HepG2 (cell line): ENCODE measurements at regions not wholly inside any gene's neighbourhood (a gene's known extent, or its start where the extent isn't known, plus 50 kb on each side); places are given as distances from the start of the nearest gene placed in this dataset.

ENCODE experiments used
- CTCF ChIP-seq: sonication (generic); formaldehyde crosslinking; IDR thresholded peaks from 2 replicates; pipeline ENCODE4 v1.5.0; 2020; ENCODE audit warnings: mild to moderate bottlenecking, missing genetic modification reagents, moderate library complexity
- FOXK1 ChIP-seq: sonication (generic); formaldehyde crosslinking; IDR thresholded peaks from 2 replicates; pipeline ENCODE4 v1.4.0; 2020; ENCODE audit warnings: low read depth, missing genetic modification reagents, borderline replicate concordance

- TF ChIP-seq CTCF (CRISPR knock-in tag), result no peak
- no peak for TF ChIP-seq FOXK1 (CRISPR knock-in tag)
Measured at GRCh38 chr6:158259845-158260244, 52.4 kb upstream of the TULP4 start.
